ENCODE measurements at regions not wholly inside any gene's neighbourhood (a gene's known extent, or its start where the extent isn't known, plus 50 kb on each side); places are given as distances from the start of the nearest gene placed in this dataset.

- no peak for DNase-seq
These were observed 51.3 kb downstream of the BLTP1 start for GRCh38 chr4:122203407-122203806.

- peak; percentile 1 for DNase-seq
These were observed 53.6 kb downstream of the BLTP1 start for GRCh38 chr4:122205687-122206086.

GRCh38 chr4:122212880-122213279, 60.7 kb downstream of the BLTP1 start:
- DNase-seq = no peak

GRCh38 chr4:122218762-122219161, 66.6 kb downstream of the BLTP1 start:
- DNase-seq = peak; percentile 4

GRCh38 chr4:122219356-122219755, 67.2 kb downstream of the BLTP1 start:
- no peak for DNase-seq

- DNase-seq = no peak
These were observed 69.2 kb downstream of the BLTP1 start for GRCh38 chr4:122221322-122221721.

- peak; percentile 69 for DNase-seq
These were observed 72.2 kb downstream of the BLTP1 start for GRCh38 chr4:122224348-122224747.

- no peak for DNase-seq
These were observed 75.1 kb downstream of the BLTP1 start for GRCh38 chr4:122227202-122227601.

- DNase-seq = no peak
These were observed 77.7 kb downstream of the BLTP1 start for GRCh38 chr4:122229857-122230256.

- DNase-seq = no peak
These were observed 80.5 kb downstream of the BLTP1 start for GRCh38 chr4:122232633-122233032.

GRCh38 chr4:122234686-122235085, 82.6 kb downstream of the BLTP1 start:
- DNase-seq = no peak

GRCh38 chr4:122243785-122244184, 91.7 kb downstream of the BLTP1 start:
- no peak for DNase-seq

- DNase-seq = no peak
These were observed 92.6 kb downstream of the BLTP1 start for GRCh38 chr4:122244764-122245163.

- DNase-seq = no peak
These were observed 94.4 kb downstream of the BLTP1 start for GRCh38 chr4:122246551-122246950.

- no peak for DNase-seq
These were observed 97.2 kb downstream of the BLTP1 start for GRCh38 chr4:122249357-122249756.

GRCh38 chr4:122252584-122252983, 100.5 kb downstream of the BLTP1 start:
- no peak for DNase-seq

- no peak for DNase-seq
These were observed 107.7 kb downstream of the BLTP1 start for GRCh38 chr4:122259849-122260248.

- DNase-seq = no peak
These were observed 102.5 kb upstream of the ADAD1 start for GRCh38 chr4:122276359-122276758.

GRCh38 chr4:122278976-122279375, 99.8 kb upstream of the ADAD1 start:
- no peak for DNase-seq

GRCh38 chr4:122279670-122280069, 99.1 kb upstream of the ADAD1 start:
- no peak for DNase-seq

- no peak for DNase-seq
These were observed 93.5 kb upstream of the ADAD1 start for GRCh38 chr4:122285285-122285684.

- DNase-seq = no peak
These were observed 85.1 kb upstream of the ADAD1 start for GRCh38 chr4:122293374-122294365.

GRCh38 chr4:122297694-122298093, 81.1 kb upstream of the ADAD1 start:
- DNase-seq = no peak

- no peak for DNase-seq
These were observed 78.0 kb upstream of the ADAD1 start for GRCh38 chr4:122300776-122301175.

GRCh38 chr4:122305853-122306252, 73.0 kb upstream of the ADAD1 start:
- DNase-seq = no peak
